Esophagus squamous epithelium (tissue), 5 donors: ENCODE measurements at regions not wholly inside any gene's neighbourhood (a gene's known extent, or its start where the extent isn't known, plus 50 kb on each side); places are given as distances from the start of the nearest gene placed in this dataset.

Experiments
- DNase-seq: peaks from one replicate; lab custom pipeline; 2025; lab: John Stamatoyannopoulos, UW
- H3K27ac ChIP-seq, 4 donors: fragments of 200-600 bp; sonication (generic); one replicate each; pipeline ENCODE4 v1.5.1; 2016 to 2019; ENCODE audit warnings: mild to moderate bottlenecking in 1 of 4
- H3K27me3 ChIP-seq, 4 donors: fragments of 200-600 bp; sonication (generic); 1 replicate in 3 of 4; 2 replicates in 1 of 4; pipeline versions ENCODE4 v1.5.1 to v1.6.0; 2017 to 2021; ENCODE audit warnings: antibody characterized with exemption in 1 of 4
- H3K36me3 ChIP-seq, 3 donors: fragments of 200-600 bp; sonication (generic); one replicate each; pipeline ENCODE4 v1.5.1; 2016 to 2019
- H3K4me1 ChIP-seq, 3 donors: fragments of 200-600 bp; sonication (generic); one replicate each; pipeline ENCODE4 v1.5.1; 2017 to 2019
- H3K4me3 ChIP-seq, 4 donors: fragments of 200-600 bp; sonication (generic); 1 replicate in 3 of 4; 2 replicates in 1 of 4; pipeline ENCODE4 v1.5.1; 2016 to 2019; ENCODE audit warnings: mild to moderate bottlenecking in 2 of 4, moderate library complexity in 1 of 4
- H3K9me3 ChIP-seq, 3 donors: fragments of 200-600 bp; sonication (generic); one replicate each; pipeline ENCODE4 v1.5.1; 2016 to 2019
- POLR2A ChIP-seq, 4 donors: fragments of 450-650 bp; IDR thresholded peaks; one replicate each; pipeline ENCODE4 v1.6.1; 2017; ENCODE audit warnings: antibody characterized with exemption in 4 of 4, mild to moderate bottlenecking in 4 of 4, moderate library complexity in 3 of 4
- WGBS, 2 donors: methylation state at CpG; one replicate each; pipeline ENCODE4 v1.1.5; 2018; 5-methylcytosine and 5-hydroxymethylcytosine counted together
- intact Hi-C: fragments of 100-400 bp; cut with DNase I; formaldehyde crosslinking; loops from one replicate; pipeline ENCODE4 v1.15.0; 2022
- TF ChIP-seq, protein P1 (sequence below), 6 experiments: fragments of 450-650 bp in 4 of 6; fragments of 200-600 bp in 2 of 6; sonication (generic) in 2 of 6; IDR thresholded peaks; one replicate each; pipeline ENCODE4 v1.5.1; 2016 to 2019; ENCODE audit warnings: antibody characterized with exemption in 6 of 6, mild to moderate bottlenecking in 4 of 6, moderate library complexity in 4 of 6
- donor health status: DM: yes; HTN: yes; CAD: no.

GRCh38 chr13:55073000-55073399, 2044.4 kb downstream of the OLFM4 start:
- Histone ChIP-seq H3K4me3 (no peak overlapping the region), H3K27me3 (no peaks in the 10 kb centered on the region), H3K9me3 (no peaks in the 10 kb centered on the region), H3K27ac (no peak overlapping the region), H3K36me3 (no peaks in the 10 kb centered on the region), H3K4me1 (no peaks in the 10 kb centered on the region)
- TF ChIP-seq POLR2A (IDR thresholded peaks at IDR 0.05): no peak
- TF ChIP-seq, protein P1, sequence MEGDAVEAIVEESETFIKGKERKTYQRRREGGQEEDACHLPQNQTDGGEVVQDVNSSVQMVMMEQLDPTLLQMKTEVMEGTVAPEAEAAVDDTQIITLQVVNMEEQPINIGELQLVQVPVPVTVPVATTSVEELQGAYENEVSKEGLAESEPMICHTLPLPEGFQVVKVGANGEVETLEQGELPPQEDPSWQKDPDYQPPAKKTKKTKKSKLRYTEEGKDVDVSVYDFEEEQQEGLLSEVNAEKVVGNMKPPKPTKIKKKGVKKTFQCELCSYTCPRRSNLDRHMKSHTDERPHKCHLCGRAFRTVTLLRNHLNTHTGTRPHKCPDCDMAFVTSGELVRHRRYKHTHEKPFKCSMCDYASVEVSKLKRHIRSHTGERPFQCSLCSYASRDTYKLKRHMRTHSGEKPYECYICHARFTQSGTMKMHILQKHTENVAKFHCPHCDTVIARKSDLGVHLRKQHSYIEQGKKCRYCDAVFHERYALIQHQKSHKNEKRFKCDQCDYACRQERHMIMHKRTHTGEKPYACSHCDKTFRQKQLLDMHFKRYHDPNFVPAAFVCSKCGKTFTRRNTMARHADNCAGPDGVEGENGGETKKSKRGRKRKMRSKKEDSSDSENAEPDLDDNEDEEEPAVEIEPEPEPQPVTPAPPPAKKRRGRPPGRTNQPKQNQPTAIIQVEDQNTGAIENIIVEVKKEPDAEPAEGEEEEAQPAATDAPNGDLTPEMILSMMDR (IDR thresholded peaks at IDR 0.05): no peak
- intact Hi-C loops: no loop called here
- 85 to 87% methylated on average over 3 of the region's 3 CpGs for WGBS, 2 donors
- DNase-seq: no peak

- Histone ChIP-seq H3K4me1 (no peaks in the 10 kb centered on the region), H3K27me3 (no peaks in the 10 kb centered on the region), H3K36me3 (no peaks in the 10 kb centered on the region), H3K27ac (no peak overlapping the region), H3K9me3 (no peaks in the 10 kb centered on the region), H3K4me3 (no peak overlapping the region)
- intact Hi-C loops: no loop called here
- TF ChIP-seq, protein P1 (IDR thresholded peaks at IDR 0.05): no peak
- no peak for TF ChIP-seq POLR2A (IDR thresholded peaks at IDR 0.05)
- WGBS, 2 donors: 70 to 85% methylated on average over 5 of the region's 5 CpGs
- no peak for DNase-seq
Measured at GRCh38 chr13:55084630-55085029, 2056.0 kb downstream of the OLFM4 start.

DNA sequence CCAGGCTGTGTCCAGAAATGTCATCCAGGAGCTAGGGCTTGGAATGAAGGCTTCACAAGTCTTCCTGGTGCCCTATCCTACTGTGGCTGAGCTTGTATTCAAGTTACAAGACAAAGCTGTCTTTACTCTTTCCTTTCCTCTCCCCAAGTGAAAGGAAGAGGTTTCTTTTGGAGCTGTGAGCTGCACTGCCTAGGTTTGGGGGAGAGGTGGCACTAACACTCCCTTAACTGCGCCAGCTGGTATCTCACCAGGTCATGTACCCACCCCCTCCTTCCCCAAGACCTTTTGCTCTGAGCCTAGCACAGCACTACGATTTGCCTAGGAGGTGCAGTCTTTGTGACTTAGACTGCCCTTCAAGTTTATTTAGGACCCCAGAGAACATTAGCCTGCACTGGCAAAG, 2053.6 kb upstream of the PRR20A start:
- Histone ChIP-seq H3K4me1 (no peaks in the 10 kb centered on the region), H3K4me3 (no peak overlapping the region), H3K9me3 (no peaks in the 10 kb centered on the region), H3K36me3 (no peaks in the 10 kb centered on the region), H3K27me3 (no peaks in the 10 kb centered on the region), H3K27ac (no peak overlapping the region)
- 49 to 100% methylated on average over 1 to 2 of the region's 2 CpGs for WGBS, 2 donors
- intact Hi-C loops: no loop called here
- DNase-seq: no peak
- TF ChIP-seq, protein P1 (IDR thresholded peaks at IDR 0.05): no peak
- no peak for TF ChIP-seq POLR2A (IDR thresholded peaks at IDR 0.05)

DNA sequence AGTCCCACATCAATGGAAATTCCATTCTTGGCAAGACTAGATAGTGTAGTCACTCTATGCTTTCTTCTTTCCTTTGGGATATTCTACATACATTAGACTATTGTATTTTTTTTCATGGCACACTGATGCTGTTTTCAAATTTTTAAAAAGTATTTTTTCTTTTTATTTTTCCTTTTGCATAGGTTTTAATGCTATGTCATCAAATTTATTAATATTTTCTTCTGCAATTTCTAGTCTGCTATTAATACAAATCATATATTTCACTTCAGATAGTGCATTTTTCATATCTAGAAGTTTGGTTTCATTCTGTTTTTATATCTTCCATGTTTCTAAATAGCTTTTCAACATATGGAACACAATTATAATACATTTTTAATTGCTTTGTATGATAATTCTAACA, 2050.1 kb upstream of the PRR20A start:
- Histone ChIP-seq H3K27ac (no peak overlapping the region), H3K27me3 (no peaks in the 10 kb centered on the region), H3K4me3 (no peak overlapping the region), H3K9me3 (no peaks in the 10 kb centered on the region), H3K36me3 (no peaks in the 10 kb centered on the region), H3K4me1 (no peaks in the 10 kb centered on the region)
- TF ChIP-seq, protein P1 (IDR thresholded peaks at IDR 0.05): no peak
- TF ChIP-seq POLR2A (IDR thresholded peaks at IDR 0.05): no peak
- DNase-seq: no peak
- intact Hi-C loops: no loop called here

DNA sequence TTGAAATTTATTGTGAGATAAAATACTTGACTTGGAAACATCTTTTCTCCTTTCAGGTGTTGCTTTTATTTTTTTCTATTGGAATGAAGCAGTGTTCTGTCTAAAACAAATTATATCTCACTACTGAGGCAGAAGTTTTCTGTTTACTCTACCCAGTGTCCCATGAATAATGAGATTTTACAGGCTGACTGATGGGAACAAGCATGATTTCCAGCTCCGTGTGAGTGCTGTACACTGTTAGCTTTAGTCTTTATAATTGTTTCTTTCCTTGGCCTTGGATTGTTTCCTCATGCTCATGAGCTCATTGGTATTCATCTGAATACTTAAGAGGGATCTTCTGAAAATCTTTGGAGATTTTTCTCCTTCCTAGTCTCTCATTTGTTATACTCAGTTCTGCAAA, 2049.5 kb upstream of the PRR20A start:
- intact Hi-C loops: no loop called here
- no peaks in the 10 kb centered on the region for H3K27me3 ChIP-seq
- H3K27ac ChIP-seq: no peak overlapping the region
- H3K4me1 ChIP-seq: no peaks in the 10 kb centered on the region
- no peak for DNase-seq
- WGBS, 2 donors: 35 to 60% methylated on average over 1 of the region's 1 CpG
- H3K4me3 ChIP-seq: no peak overlapping the region
- no peaks in the 10 kb centered on the region for H3K36me3 ChIP-seq
- TF ChIP-seq POLR2A (IDR thresholded peaks at IDR 0.05): no peak
- TF ChIP-seq, protein P1 (IDR thresholded peaks at IDR 0.05): no peak
- H3K9me3 ChIP-seq: no peaks in the 10 kb centered on the region
